A549 (cell line): ENCODE measurements at regions not wholly inside any gene's neighbourhood (a gene's known extent, or its start where the extent isn't known, plus 50 kb on each side); places are given as distances from the start of the nearest gene placed in this dataset.
"Not testable (repeated sequence)": the region's sequence is repeated elsewhere in the genome, so short reads cannot be mapped to it uniquely, and the experiment has no call there.

Source experiments
- FOSL2 ChIP-seq, 2 experiments: fragments of 450-650 bp in 1 of 2; fragments of >200 bp in 1 of 2; sonication (Bioruptor Twin) in 1 of 2; formaldehyde crosslinking; IDR thresholded peaks; 2 replicates each; pipeline versions ENCODE4 v1.5.0 to v1.6.1; 2016 to 2020; ENCODE audit warnings: mild to moderate bottlenecking in 1 of 2, moderate library complexity in 1 of 2
- HMGXB4 ChIP-seq: fragments of 250-450 bp; sonication (Bioruptor Pico); IDR thresholded peaks from 2 replicates; pipeline ENCODE4 v1.5.0; 2021; ENCODE audit warnings: mild to moderate bottlenecking, moderate library complexity, borderline replicate concordance
- USF2 ChIP-seq: fragments of 450-650 bp; IDR thresholded peaks from 2 replicates; pipeline ENCODE4 v1.6.1; 2014; ENCODE audit warnings: antibody characterized with exemption

GRCh38 chr2:94641397-94641796 is 229.8 kb upstream of the TEKT4 start:
- not testable (repeated sequence) for TF ChIP-seq FOSL2 (IDR thresholded peaks at IDR 0.05); FOSL2 (CRISPR knock-in tag; IDR thresholded peaks at IDR 0.05); HMGXB4 (CRISPR knock-in tag); USF2
